HepG2 (cell line): ENCODE measurements at regions not wholly inside any gene's neighbourhood (a gene's known extent, or its start where the extent isn't known, plus 50 kb on each side); places are given as distances from the start of the nearest gene placed in this dataset.

Experiments used
- CBX2 ChIP-seq, 2 experiments: fragments of 200-600 bp in 1 of 2; sonication (generic); formaldehyde crosslinking in 1 of 2; IDR thresholded peaks; 2 replicates each; pipeline versions ENCODE4 v1.7.0 to v1.8.1; 2018 to 2022; ENCODE audit warnings: low read depth in 2 of 2, low read length in 1 of 2, mild to moderate bottlenecking in 1 of 2, missing genetic modification reagents in 1 of 2
- HCFC1 ChIP-seq: fragments of 150-350 bp; IDR thresholded peaks from 2 replicates; pipeline ENCODE4 v1.6.1; 2014; ENCODE audit warnings: low read depth, low read length
- POLR2AphosphoS5 ChIP-seq: IDR thresholded peaks from 2 replicates; pipeline ENCODE4 v1.6.1; 2012; ENCODE audit warnings: low read depth, low read length
- RXRA ChIP-seq: sonication (generic); formaldehyde crosslinking; IDR thresholded peaks from 2 replicates; pipeline ENCODE4 v1.5.1; 2020; ENCODE audit warnings: missing genetic modification reagents
- ZBTB7A ChIP-seq: sonication (generic); formaldehyde crosslinking; IDR thresholded peaks from 2 replicates; pipeline ENCODE4 v1.8.0; 2022; ENCODE audit warnings: mild to moderate bottlenecking, missing genetic modification reagents
- ZFP37 ChIP-seq: sonication (generic); formaldehyde crosslinking; IDR thresholded peaks from 2 replicates; pipeline ENCODE4 v1.4.0; 2020; ENCODE audit warnings: missing genetic modification reagents, borderline replicate concordance
- ZNF124 ChIP-seq: sonication (generic); formaldehyde crosslinking; IDR thresholded peaks from 2 replicates; pipeline ENCODE4 v1.4.0; 2020; ENCODE audit warnings: missing genetic modification reagents
- ZNF225 ChIP-seq: sonication (generic); formaldehyde crosslinking; IDR thresholded peaks from 2 replicates; pipeline ENCODE4 v1.4.0; 2020; ENCODE audit warnings: mild to moderate bottlenecking, missing genetic modification reagents

GRCh38 chr2:17311771-17312511 is 206.3 kb downstream of the RAD51AP2 start:
- TF ChIP-seq RXRA (CRISPR knock-in tag) (no peak), ZFP37 (CRISPR knock-in tag) (no peak), HCFC1 (no peak), ZNF124 (CRISPR knock-in tag) (no peak), ZBTB7A (CRISPR knock-in tag) (no peak), CBX2 (IDR thresholded peaks at IDR 0.05; ENCODE audit: low read depth, low read length) (no peak), CBX2 (CRISPR knock-in tag; IDR thresholded peaks at IDR 0.05; ENCODE audit: low read depth) (no peak), ZNF225 (CRISPR knock-in tag) (no peak), POLR2AphosphoS5 (no peak)
